H1 (cell line): ENCODE measurements at regions not wholly inside any gene's neighbourhood (a gene's known extent, or its start where the extent isn't known, plus 50 kb on each side); places are given as distances from the start of the nearest gene placed in this dataset.

Experiments
- CTCF ChIA-PET: fragments of 300-600 bp; sonication (Branson Sonifier 250); formaldehyde crosslinking; loops from one replicate; lab custom pipeline; 2021; ENCODE audit not compliant: partially characterized antibody; lab: Charles Lee
- POLR2A ChIA-PET: fragments of 300-600 bp; sonication (Branson Sonifier 250); formaldehyde crosslinking; loops from one replicate; lab custom pipeline; 2021; ENCODE audit warnings: inconsistent platforms; ENCODE audit not compliant: partially characterized antibody; lab: Charles Lee
- DNase-seq, 2 experiments: peaks; one replicate each; pipeline versions ENCODE4 v3.0.0 to v3.0.0-alpha.2; 2010 to 2022; ENCODE audit warnings: low spot score in 2 of 2, low read depth in 1 of 2, mixed read lengths in 1 of 2
- FAIRE-seq: peaks from 2 replicates; lab custom pipeline; 2011; peaks lifted over from hg19 to GRCh38; lab: Jason Lieb, UNC
- H2AFZ ChIP-seq: 2 replicates; pipeline ENCODE4 v1.8.1; 2012; ENCODE audit warnings: low read length, inconsistent platforms
- H2AK5ac ChIP-seq: 2 replicates; pipeline ENCODE4 v1.6.1; 2013; ENCODE audit warnings: low read depth, low read length
- H2BK120ac ChIP-seq: replicated peaks from 2 replicates; pipeline ENCODE3; 2013; ENCODE audit warnings: low read depth, low read length, inconsistent platforms
- H2BK12ac ChIP-seq: 2 replicates; pipeline ENCODE4 v1.6.1; 2013; ENCODE audit warnings: low read depth, low read length
- H2BK15ac ChIP-seq: 2 replicates; pipeline ENCODE4 v1.6.1; 2013; ENCODE audit warnings: low read length
- H2BK20ac ChIP-seq: 2 replicates; pipeline ENCODE4 v1.6.1; 2013; ENCODE audit warnings: low read length
- H2BK5ac ChIP-seq: 2 replicates; pipeline ENCODE4 v1.6.1; 2013; ENCODE audit warnings: low read depth, low read length
- H3K14ac ChIP-seq: 2 replicates; pipeline ENCODE4 v1.6.1; 2013; ENCODE audit warnings: inconsistent platforms; ENCODE audit not compliant: insufficient read length
- H3K18ac ChIP-seq: 2 replicates; pipeline ENCODE4 v1.6.1; 2013; ENCODE audit warnings: low read length; ENCODE audit errors: extremely low read depth
- H3K23ac ChIP-seq: 2 replicates; pipeline ENCODE4 v1.6.1; 2013; ENCODE audit warnings: inconsistent platforms; ENCODE audit not compliant: insufficient read length
- H3K23me2 ChIP-seq: 2 replicates; pipeline ENCODE4 v1.6.1; 2013; ENCODE audit warnings: low read depth, low read length
- H3K27ac ChIP-seq: 2 replicates; pipeline ENCODE4 v1.6.1; 2011; ENCODE audit warnings: low read depth, low read length, inconsistent platforms
- H3K27me3 ChIP-seq, 4 experiments: replicated peaks in 1 of 4; 1 replicate in 1 of 4; 2 replicates in 3 of 4; pipeline versions ENCODE4 v1.6.1 to v1.8.1; 2011 to 2013; ENCODE audit warnings: low read length in 3 of 4, mild to moderate bottlenecking in 3 of 4, inconsistent platforms in 2 of 4, mixed read lengths in 2 of 4, moderate library complexity in 1 of 4; ENCODE audit not compliant: control insufficient read depth in 3 of 4, insufficient read depth in 3 of 4; ENCODE audit errors: extremely low read depth in 1 of 4
- H3K36me3 ChIP-seq, 4 experiments: 2 replicates each; pipeline versions ENCODE4 v1.6.1 to v1.8.1; 2011 to 2013; ENCODE audit warnings: mild to moderate bottlenecking in 4 of 4, low read length in 3 of 4, moderate library complexity in 2 of 4, control low read depth in 1 of 4, inconsistent platforms in 1 of 4; ENCODE audit not compliant: insufficient read depth in 4 of 4, control insufficient read depth in 2 of 4
- H3K4ac ChIP-seq: replicated peaks from 2 replicates; pipeline ENCODE3; 2013; ENCODE audit warnings: low read length, low read depth, mixed read lengths, inconsistent platforms; ENCODE audit not compliant: insufficient read length
- H3K4me1 ChIP-seq, 4 experiments: replicated peaks in 1 of 4; 1 replicate in 1 of 4; 2 replicates in 3 of 4; pipeline versions ENCODE4 v1.6.1 to v1.8.1; 2011 to 2013; ENCODE audit warnings: low read length in 3 of 4, inconsistent platforms in 2 of 4, mixed read lengths in 1 of 4; ENCODE audit not compliant: insufficient read depth in 4 of 4, control insufficient read depth in 3 of 4
- H3K4me2 ChIP-seq, 2 experiments: 2 replicates each; pipeline versions ENCODE4 v1.6.1 to v1.8.1; 2011 to 2013; ENCODE audit warnings: low read depth in 2 of 2, low read length in 2 of 2, control low read depth in 1 of 2, inconsistent platforms in 1 of 2, mild to moderate bottlenecking in 1 of 2; ENCODE audit not compliant: insufficient read depth in 1 of 2
- H3K4me3 ChIP-seq, 4 experiments: fragments of 200-600, 300-600 bp in 1 of 4; sonication (generic), shearing (Covaris generic), sonication (Bioruptor Twin) in 1 of 4; 2 replicates each; pipeline versions ENCODE4 v1.5.1 to v1.8.1; 2011 to 2016; ENCODE audit warnings: low read length in 4 of 4, low read depth in 3 of 4, control low read depth in 2 of 4, inconsistent platforms in 2 of 4, mild to moderate bottlenecking in 2 of 4, mixed read lengths in 1 of 4, moderate library complexity in 1 of 4; ENCODE audit not compliant: insufficient read depth in 2 of 4; ENCODE audit errors: extremely low read depth in 1 of 4
- H3K56ac ChIP-seq: replicated peaks from 2 replicates; pipeline ENCODE3; 2013; ENCODE audit warnings: low read depth, mild to moderate bottlenecking, mixed read lengths, low read length, inconsistent platforms; ENCODE audit not compliant: insufficient read length
- H3K79me1 ChIP-seq: 2 replicates; pipeline ENCODE4 v1.6.1; 2013; ENCODE audit warnings: low read depth, low read length, control low read depth
- H3K79me2 ChIP-seq, 2 experiments: 2 replicates each; pipeline versions ENCODE4 v1.6.1 to v1.8.1; 2012 to 2013; ENCODE audit warnings: low read length in 2 of 2, mild to moderate bottlenecking in 2 of 2, inconsistent platforms in 1 of 2; ENCODE audit not compliant: insufficient read depth in 2 of 2, control insufficient read depth in 1 of 2
- H3K9ac ChIP-seq, 4 experiments: replicated peaks in 1 of 4; 1 replicate in 1 of 4; 2 replicates in 3 of 4; pipeline versions ENCODE4 v1.6.1 to v1.8.1; 2011 to 2013; ENCODE audit warnings: low read depth in 3 of 4, low read length in 3 of 4, control low read depth in 2 of 4, mild to moderate bottlenecking in 2 of 4, moderate library complexity in 2 of 4, inconsistent platforms in 1 of 4; ENCODE audit errors: extremely low read depth in 1 of 4
- H3K9me3 ChIP-seq, 2 experiments: 2 replicates each; pipeline versions ENCODE4 v1.6.1 to v1.8.1; 2012 to 2013; ENCODE audit warnings: mild to moderate bottlenecking in 2 of 2, moderate library complexity in 2 of 2, control low read depth in 1 of 2, inconsistent platforms in 1 of 2, low read depth in 1 of 2, low read length in 1 of 2, mixed read lengths in 1 of 2; ENCODE audit not compliant: insufficient read depth in 2 of 2
- H4K20me1 ChIP-seq, 2 experiments: replicated peaks in 1 of 2; 2 replicates each; pipeline versions ENCODE3 to v1.8.1; 2011 to 2013; ENCODE audit warnings: inconsistent platforms in 2 of 2, low read length in 2 of 2, mild to moderate bottlenecking in 1 of 2; ENCODE audit not compliant: insufficient read depth in 2 of 2, control insufficient read depth in 1 of 2
- H4K5ac ChIP-seq: 2 replicates; pipeline ENCODE4 v1.6.1; 2013; ENCODE audit warnings: low read length, low read depth, mixed read lengths, inconsistent platforms; ENCODE audit not compliant: insufficient read length
- H4K8ac ChIP-seq: 2 replicates; pipeline ENCODE4 v1.8.0; 2013; ENCODE audit warnings: mild to moderate bottlenecking, moderate library complexity, low read length, inconsistent platforms; ENCODE audit not compliant: insufficient read depth; ENCODE audit errors: extremely low read depth
- H4K91ac ChIP-seq: replicated peaks from 2 replicates; pipeline ENCODE3; 2013; ENCODE audit warnings: low read length, mixed read lengths, inconsistent platforms; ENCODE audit not compliant: insufficient read length
- CHD2 ChIP-seq: IDR thresholded peaks from 2 replicates; pipeline ENCODE4 v1.6.1; 2012; ENCODE audit warnings: low read length, improper control_type of control experiment
- CREB1 ChIP-seq: IDR thresholded peaks from 2 replicates; pipeline ENCODE4 v1.6.1; 2012; ENCODE audit warnings: inconsistent platforms
- HDAC6 ChIP-seq: IDR thresholded peaks from one replicate; pipeline ENCODE4 v1.7.1; 2012; ENCODE audit warnings: low read depth, mild to moderate bottlenecking, inconsistent platforms, low read length, moderate library complexity
- JUND ChIP-seq: IDR thresholded peaks from 2 replicates; pipeline ENCODE4 v1.6.1; 2011; ENCODE audit warnings: mild to moderate bottlenecking, improper control_type of control experiment, low read length
- KDM1A ChIP-seq: fragments of 200-600, 300-600 bp; sonication (generic); IDR thresholded peaks from 2 replicates; pipeline ENCODE4 v1.7.1; 2016; ENCODE audit warnings: mild to moderate bottlenecking, low read length, borderline replicate concordance
- NANOG ChIP-seq: IDR thresholded peaks from 2 replicates; pipeline ENCODE4 v1.6.1; 2011; ENCODE audit warnings: low read length, low read depth, mild to moderate bottlenecking, inconsistent platforms; ENCODE audit not compliant: insufficient read depth, poor library complexity, severe bottlenecking
- WGBS, 2 experiments: shearing (Covaris generic) in 1 of 2; methylation state at CpG; one replicate each; pipeline versions ENCODE4 v1.1.6 to v1.1.7; 2013 to 2015; ENCODE audit warnings: low lambda C conversion rate in 2 of 2, mixed read lengths in 2 of 2, inconsistent platforms in 1 of 2, low coverage in 1 of 2, missing lambda C conversion rate in 1 of 2; ENCODE audit not compliant: insufficient replicate concordance in 2 of 2, insufficient coverage in 1 of 2, insufficient read length in 1 of 2; ENCODE audit errors: extremely low coverage in 1 of 2, missing lambda C conversion rate in 1 of 2; 5-methylcytosine and 5-hydroxymethylcytosine counted together
- TF ChIP-seq, protein P1 (sequence below): IDR thresholded peaks from 2 replicates; pipeline ENCODE4 v1.6.1; 2011; ENCODE audit warnings: low read depth, mild to moderate bottlenecking, low read length; ENCODE audit not compliant: insufficient read depth
- TF ChIP-seq, protein P2 (sequence below): IDR thresholded peaks from 2 replicates; pipeline ENCODE4 v1.6.1; 2012; ENCODE audit warnings: inconsistent platforms

DNA sequence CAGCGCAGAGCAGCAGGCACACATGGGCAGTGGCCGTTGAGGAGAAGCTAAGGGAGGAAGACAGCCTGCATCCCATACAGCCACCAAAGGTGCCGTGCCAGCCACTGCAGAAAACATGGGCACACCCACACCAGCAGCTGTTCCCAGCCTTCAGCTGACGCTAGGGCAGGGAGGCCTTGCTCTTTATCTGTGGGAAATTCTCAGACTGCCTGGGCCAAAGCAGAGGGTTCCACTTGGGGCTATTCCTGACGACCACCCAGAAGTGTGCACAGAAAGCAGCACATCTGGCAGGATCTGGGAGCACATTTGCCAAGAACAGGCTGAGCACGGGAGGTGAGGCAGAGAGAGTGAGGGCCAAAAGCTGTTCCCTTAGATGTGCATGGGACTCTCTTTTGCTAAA lies 101.3 kb upstream of the SOX11 start:
- no peak for TF ChIP-seq NANOG
- TF ChIP-seq KDM1A, result no peak
- no peak for TF ChIP-seq CHD2
- no peak for TF ChIP-seq CREB1
- no peak for TF ChIP-seq HDAC6
- no peak for TF ChIP-seq JUND
- TF ChIP-seq, protein P1, sequence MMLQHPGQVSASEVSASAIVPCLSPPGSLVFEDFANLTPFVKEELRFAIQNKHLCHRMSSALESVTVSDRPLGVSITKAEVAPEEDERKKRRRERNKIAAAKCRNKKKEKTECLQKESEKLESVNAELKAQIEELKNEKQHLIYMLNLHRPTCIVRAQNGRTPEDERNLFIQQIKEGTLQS, result no peak
- TF ChIP-seq, protein P2, sequence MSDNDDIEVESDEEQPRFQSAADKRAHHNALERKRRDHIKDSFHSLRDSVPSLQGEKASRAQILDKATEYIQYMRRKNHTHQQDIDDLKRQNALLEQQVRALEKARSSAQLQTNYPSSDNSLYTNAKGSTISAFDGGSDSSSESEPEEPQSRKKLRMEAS, result no peak
- H3K4ac ChIP-seq, result no peak overlapping the region
- DNase-seq, result no peak
- H2BK5ac ChIP-seq, result no peak overlapping the region
- 95% methylated on average over 5 of the region's 6 CpGs; no CpG with 5 or more reads in 1 of the 2 experiments for WGBS, 2 experiments
- no peak overlapping the region for H2BK15ac ChIP-seq
- no peak overlapping the region for H3K56ac ChIP-seq
- H3K4me3 ChIP-seq, result no peak overlapping the region
- no peaks in the 10 kb centered on the region for H3K36me3 ChIP-seq
- H3K4me1 ChIP-seq, result no peaks in the 10 kb centered on the region
- no peaks in the 10 kb centered on the region for H3K79me1 ChIP-seq
- H3K27ac ChIP-seq, result no peak overlapping the region
- no peak overlapping the region for H4K5ac ChIP-seq
- H4K91ac ChIP-seq, result no peak overlapping the region
- no peak overlapping the region for H3K23ac ChIP-seq
- no peaks in the 10 kb centered on the region for H3K79me2 ChIP-seq
- H4K8ac ChIP-seq, result no peak overlapping the region
- H3K23me2 ChIP-seq, result no peaks in the 10 kb centered on the region; the same call in 1 of the 2 replicates
- no peak overlapping the region for H2BK120ac ChIP-seq
- no peak overlapping the region for H2AFZ ChIP-seq
- ChIA-PET POLR2A (interaction anchor here (1.5 kb wide), 1 partner anchor 102 kb away, joined by 4 read pairs; no protein-coding TSS in a partner anchor), CTCF (interaction anchor here (0.9 to 1.5 kb wide), 3 partner anchors 11 to 19 kb away, joined by 3 to 4 read pairs (median 4); no protein-coding TSS in a partner anchor)
- H2AK5ac ChIP-seq, result no peak overlapping the region
- H3K18ac ChIP-seq, result no peak overlapping the region
- no peak overlapping the region for H3K14ac ChIP-seq
- no peaks in the 10 kb centered on the region for H3K9me3 ChIP-seq
- no peak overlapping the region for H3K4me2 ChIP-seq
- no peak overlapping the region for H2BK12ac ChIP-seq
- H3K9ac ChIP-seq, result no peak overlapping the region
- H4K20me1 ChIP-seq, result no peaks in the 10 kb centered on the region
- no peaks in the 10 kb centered on the region for H3K27me3 ChIP-seq
- FAIRE-seq, result no peak
- H2BK20ac ChIP-seq, result no peak overlapping the region
